ENCODE measurements at regions not wholly inside any gene's neighbourhood (a gene's known extent, or its start where the extent isn't known, plus 50 kb on each side); places are given as distances from the start of the nearest gene placed in this dataset.

DNA sequence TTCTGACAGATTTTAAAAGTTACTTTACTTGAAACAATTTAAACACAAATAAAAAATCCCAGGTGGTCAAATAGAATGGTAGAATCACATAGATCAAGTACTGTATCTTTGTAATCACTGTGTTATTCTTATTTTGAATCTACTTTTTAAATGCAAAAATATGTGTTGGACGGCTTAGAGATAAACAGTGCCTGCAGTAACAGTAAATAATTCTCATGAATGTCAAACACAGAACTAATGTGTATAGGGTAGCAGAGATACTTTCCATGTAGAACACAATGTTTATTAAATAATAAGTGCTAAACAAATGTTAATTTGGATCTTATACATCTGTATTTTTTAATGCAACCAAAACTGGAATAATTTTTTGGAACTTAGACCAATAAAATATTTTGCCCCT is 1199.4 kb downstream of the SORCS1 start:
- CTCF ChIA-PET, result no interaction called here
- Histone ChIP-seq H3K4me3 (ENCODE audit: low read depth, low read length) (no peak overlapping the region), H3K36me3 (ENCODE audit: control insufficient read depth, insufficient read depth, low read length) (no peaks in the 10 kb centered on the region), H3K9me3 (no peaks in the 10 kb centered on the region), H3K4me1 (no peaks in the 10 kb centered on the region), H3K27me3 (replicated peaks; ENCODE audit: control insufficient read depth, insufficient read depth, low read length) (no peaks in the 10 kb centered on the region)
- POLR2A ChIA-PET, result no interaction called here
- no peak overlapping the region for H3K4me3 Mint-ChIP-seq (ENCODE audit: unreplicated experiment)
- H3K27me3 Mint-ChIP-seq (ENCODE audit: insufficient read depth, unreplicated experiment), result no peaks in the 10 kb centered on the region
- no peaks in the 10 kb centered on the region for H3K9me3 Mint-ChIP-seq (ENCODE audit: unreplicated experiment)
- no peak for DNase-seq
- H3K4me1 Mint-ChIP-seq (ENCODE audit: low read depth, unreplicated experiment), result no peaks in the 10 kb centered on the region
- no peaks in the 10 kb centered on the region for H3K36me3 Mint-ChIP-seq (ENCODE audit: insufficient read depth, unreplicated experiment)
- BruUV-seq (replicated peaks), result no TSS peak
- TF ChIP-seq, protein P1, sequence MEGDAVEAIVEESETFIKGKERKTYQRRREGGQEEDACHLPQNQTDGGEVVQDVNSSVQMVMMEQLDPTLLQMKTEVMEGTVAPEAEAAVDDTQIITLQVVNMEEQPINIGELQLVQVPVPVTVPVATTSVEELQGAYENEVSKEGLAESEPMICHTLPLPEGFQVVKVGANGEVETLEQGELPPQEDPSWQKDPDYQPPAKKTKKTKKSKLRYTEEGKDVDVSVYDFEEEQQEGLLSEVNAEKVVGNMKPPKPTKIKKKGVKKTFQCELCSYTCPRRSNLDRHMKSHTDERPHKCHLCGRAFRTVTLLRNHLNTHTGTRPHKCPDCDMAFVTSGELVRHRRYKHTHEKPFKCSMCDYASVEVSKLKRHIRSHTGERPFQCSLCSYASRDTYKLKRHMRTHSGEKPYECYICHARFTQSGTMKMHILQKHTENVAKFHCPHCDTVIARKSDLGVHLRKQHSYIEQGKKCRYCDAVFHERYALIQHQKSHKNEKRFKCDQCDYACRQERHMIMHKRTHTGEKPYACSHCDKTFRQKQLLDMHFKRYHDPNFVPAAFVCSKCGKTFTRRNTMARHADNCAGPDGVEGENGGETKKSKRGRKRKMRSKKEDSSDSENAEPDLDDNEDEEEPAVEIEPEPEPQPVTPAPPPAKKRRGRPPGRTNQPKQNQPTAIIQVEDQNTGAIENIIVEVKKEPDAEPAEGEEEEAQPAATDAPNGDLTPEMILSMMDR (IDR thresholded peaks at IDR 0.05; ENCODE audit: insufficient read depth in 1 of 2, low read depth in 1 of 2, low read length in 1 of 2, severe bottlenecking in 1 of 2, unreplicated experiment in 1 of 2), result no peak
- intact Hi-C loops (cut with micrococcal nuclease; ENCODE audit: unreplicated experiment), result no loop called here
- no peak overlapping the region for H3K27ac Mint-ChIP-seq (ENCODE audit: unreplicated experiment)

DNA sequence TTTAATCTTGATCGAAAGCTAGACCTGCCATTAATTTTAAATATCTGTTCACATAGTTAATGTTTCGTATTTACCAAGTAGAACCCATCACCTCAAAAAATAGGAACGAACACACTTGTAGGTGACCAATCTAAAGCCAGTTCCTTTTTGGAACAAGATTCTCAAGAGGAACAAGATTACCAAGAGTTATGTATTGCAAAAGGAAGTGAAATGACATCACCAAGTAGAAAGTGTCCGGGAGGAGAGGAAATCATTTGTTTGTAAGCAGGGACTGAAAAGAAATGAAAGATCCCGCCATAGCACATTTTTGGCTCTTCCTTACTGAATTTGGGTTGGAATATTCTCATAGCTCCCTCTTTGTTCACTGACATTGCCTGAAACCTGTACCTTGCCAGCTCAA is 1200.5 kb downstream of the SORCS1 start:
- POLR2A ChIA-PET, result no interaction called here
- Histone ChIP-seq H3K36me3 (ENCODE audit: control insufficient read depth, insufficient read depth, low read length) (no peaks in the 10 kb centered on the region), H3K27me3 (replicated peaks; ENCODE audit: control insufficient read depth, insufficient read depth, low read length) (no peaks in the 10 kb centered on the region), H3K4me1 (no peaks in the 10 kb centered on the region), H3K4me3 (ENCODE audit: low read depth, low read length) (no peak overlapping the region), H3K9me3 (no peaks in the 10 kb centered on the region)
- TF ChIP-seq, protein P1 (IDR thresholded peaks at IDR 0.05; ENCODE audit: insufficient read depth in 1 of 2, low read depth in 1 of 2, low read length in 1 of 2, severe bottlenecking in 1 of 2, unreplicated experiment in 1 of 2), result no peak
- no peak overlapping the region for H3K27ac Mint-ChIP-seq (ENCODE audit: unreplicated experiment)
- H3K4me1 Mint-ChIP-seq (ENCODE audit: low read depth, unreplicated experiment), result no peaks in the 10 kb centered on the region
- DNase-seq, result no peak
- no peak overlapping the region for H3K4me3 Mint-ChIP-seq (ENCODE audit: unreplicated experiment)
- no peaks in the 10 kb centered on the region for H3K9me3 Mint-ChIP-seq (ENCODE audit: unreplicated experiment)
- H3K27me3 Mint-ChIP-seq (ENCODE audit: insufficient read depth, unreplicated experiment), result no peaks in the 10 kb centered on the region
- intact Hi-C loops (cut with micrococcal nuclease; ENCODE audit: unreplicated experiment), result no loop called here
- no peaks in the 10 kb centered on the region for H3K36me3 Mint-ChIP-seq (ENCODE audit: insufficient read depth, unreplicated experiment)
- no TSS peak for BruUV-seq (replicated peaks)
- CTCF ChIA-PET, result no interaction called here

DNA sequence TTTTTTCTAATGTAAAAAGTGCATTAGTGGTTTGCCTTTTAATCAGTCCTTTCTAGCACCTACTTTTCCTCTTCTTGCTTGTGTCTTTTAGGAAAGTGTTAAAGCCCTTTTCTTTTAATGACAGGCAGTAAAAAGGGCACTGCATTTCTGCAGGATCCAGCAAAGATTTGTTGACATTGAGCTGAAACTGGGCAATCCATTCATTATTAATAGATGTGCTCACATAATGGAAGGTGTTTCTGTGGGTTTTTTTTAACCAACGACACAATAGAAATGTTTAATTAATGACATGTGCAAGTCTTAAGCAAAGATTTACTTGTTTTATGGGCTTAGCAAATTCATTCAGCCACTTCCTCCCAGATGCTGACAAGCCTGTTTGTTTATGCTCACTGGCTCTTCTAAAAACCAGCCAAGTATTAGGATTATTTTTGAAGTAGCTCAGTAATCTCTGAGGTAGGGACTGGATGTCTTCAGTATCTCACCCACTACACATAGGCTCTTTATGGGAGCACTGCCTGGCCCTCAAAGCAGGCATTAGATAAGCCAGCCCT is 1201.1 kb downstream of the SORCS1 start:
- no peaks in the 10 kb centered on the region for H3K36me3 ChIP-seq (ENCODE audit: control insufficient read depth, insufficient read depth, low read length)
- ChIA-PET POLR2A (no interaction called here), CTCF (no interaction called here)
- TF ChIP-seq, protein P1 (IDR thresholded peaks at IDR 0.05; ENCODE audit: insufficient read depth in 1 of 2, low read depth in 1 of 2, low read length in 1 of 2, severe bottlenecking in 1 of 2, unreplicated experiment in 1 of 2), result no peak
- intact Hi-C loops (cut with micrococcal nuclease; ENCODE audit: unreplicated experiment), result no loop called here
- Mint-ChIP-seq H3K4me3 (ENCODE audit: unreplicated experiment) (no peak overlapping the region), H3K36me3 (ENCODE audit: insufficient read depth, unreplicated experiment) (no peaks in the 10 kb centered on the region), H3K4me1 (ENCODE audit: low read depth, unreplicated experiment) (no peaks in the 10 kb centered on the region), H3K9me3 (ENCODE audit: unreplicated experiment) (no peaks in the 10 kb centered on the region), H3K27ac (ENCODE audit: unreplicated experiment) (no peak overlapping the region), H3K27me3 (ENCODE audit: insufficient read depth, unreplicated experiment) (no peaks in the 10 kb centered on the region)
- H3K27me3 ChIP-seq (replicated peaks; ENCODE audit: control insufficient read depth, insufficient read depth, low read length), result no peaks in the 10 kb centered on the region
- no TSS peak for BruUV-seq (replicated peaks)
- no peaks in the 10 kb centered on the region for H3K9me3 ChIP-seq
- DNase-seq, result no peak
- H3K4me1 ChIP-seq, result no peaks in the 10 kb centered on the region
- H3K4me3 ChIP-seq (ENCODE audit: low read depth, low read length), result no peak overlapping the region

Data from Caco-2 (cell line).